GM23338 (cell line): ENCODE measurements at regions not wholly inside any gene's neighbourhood (a gene's known extent, or its start where the extent isn't known, plus 50 kb on each side); places are given as distances from the start of the nearest gene placed in this dataset.

Source experiments
- ATAC-seq: fragments of 200-7000 bp; cut with Tn5 transposase; 3 replicates; pipeline ENCODE4 v1.9.1; 2020
- DNase-seq: peaks from one replicate; pipeline ENCODE4 v3.0.0-alpha.2; 2015; ENCODE audit warnings: low spot score
- H2AFZ ChIP-seq: fragments of 200-600 bp; sonication (generic); 2 replicates; pipeline ENCODE4 v1.8.0; 2016; ENCODE audit warnings: antibody characterized with exemption, mild to moderate bottlenecking, moderate library complexity
- H3F3A ChIP-seq: fragments of 200-600 bp; sonication (generic); replicated peaks from 2 replicates; pipeline ENCODE4 v1.8.0; 2017; ENCODE audit warnings: antibody characterized with exemption, mixed run types, low read depth
- H3K27ac ChIP-seq: fragments of 200-600 bp; sonication (generic); 2 replicates; pipeline ENCODE4 v1.6.1; 2016; ENCODE audit warnings: low read depth
- H3K27me3 ChIP-seq: fragments of 200-600 bp; sonication (generic); 2 replicates; pipeline ENCODE4 v1.8.0; 2016; ENCODE audit warnings: mild to moderate bottlenecking, mixed run types, moderate library complexity; ENCODE audit not compliant: insufficient read depth
- H3K36me3 ChIP-seq: fragments of 200-600 bp; sonication (generic); 2 replicates; pipeline ENCODE4 v1.8.0; 2016; ENCODE audit warnings: mild to moderate bottlenecking; ENCODE audit not compliant: insufficient read depth
- H3K4me1 ChIP-seq: fragments of 200-600 bp; sonication (generic); 2 replicates; pipeline ENCODE4 v1.8.0; 2016; ENCODE audit warnings: mild to moderate bottlenecking, moderate library complexity; ENCODE audit not compliant: insufficient read depth
- H3K4me2 ChIP-seq: fragments of 200-600 bp; sonication (generic); 2 replicates; pipeline ENCODE4 v1.7.1; 2017; ENCODE audit warnings: mixed run types
- H3K4me3 ChIP-seq: fragments of 200-600 bp; sonication (generic); 2 replicates; pipeline ENCODE4 v1.6.1; 2016; ENCODE audit warnings: mixed run types
- H3K79me2 ChIP-seq: fragments of 200-600 bp; sonication (generic); replicated peaks from 2 replicates; pipeline ENCODE4 v1.8.0; 2017; ENCODE audit warnings: mild to moderate bottlenecking; ENCODE audit not compliant: insufficient read depth
- H3K9me2 ChIP-seq: fragments of 200-600 bp; sonication (generic); 2 replicates; pipeline ENCODE4 v1.8.0; 2017; ENCODE audit not compliant: insufficient read depth
- H4K20me1 ChIP-seq: fragments of 200-600 bp; sonication (generic); replicated peaks from 2 replicates; pipeline ENCODE4 v1.8.0; 2017; ENCODE audit warnings: mild to moderate bottlenecking; ENCODE audit not compliant: insufficient read depth
- H3K27ac Mint-ChIP-seq: 2 replicates; pipeline ENCODE4 v1.8.0; 2020; ENCODE audit warnings: inconsistent platforms, mild to moderate bottlenecking, moderate library complexity, mixed read lengths
- H3K27me3 Mint-ChIP-seq: 3 replicates; pipeline ENCODE4 v1.8.0; 2022; ENCODE audit warnings: low read depth, mild to moderate bottlenecking, moderate library complexity, mixed read lengths, inconsistent platforms; ENCODE audit not compliant: insufficient read depth, poor library complexity
- H3K36me3 Mint-ChIP-seq: 3 replicates; pipeline ENCODE4 v1.8.0; 2021; ENCODE audit warnings: low read depth, mild to moderate bottlenecking, inconsistent platforms, moderate library complexity, mixed read lengths
- H3K4me1 Mint-ChIP-seq: 3 replicates; pipeline ENCODE4 v1.8.0; 2020; ENCODE audit warnings: mild to moderate bottlenecking, inconsistent platforms, mixed read lengths
- H3K4me3 Mint-ChIP-seq: 3 replicates; pipeline ENCODE4 v1.8.0; 2021; ENCODE audit warnings: moderate library complexity, mild to moderate bottlenecking, inconsistent platforms, mixed read lengths
- H3K9me3 Mint-ChIP-seq: 3 replicates; pipeline ENCODE4 v1.8.0; 2020; ENCODE audit warnings: moderate library complexity, mild to moderate bottlenecking, inconsistent platforms, mixed read lengths
- CREB1 ChIP-seq: fragments of 250-450 bp; sonication (Bioruptor Pico); IDR thresholded peaks from 2 replicates; pipeline ENCODE4 v1.5.0; 2020; ENCODE audit warnings: low read depth, mild to moderate bottlenecking, moderate library complexity
- EZH2 ChIP-seq: fragments of 200-600 bp; sonication (generic); IDR thresholded peaks from one replicate; pipeline ENCODE4 v1.8.0; 2017; ENCODE audit warnings: antibody characterized with exemption, mild to moderate bottlenecking, low read depth; ENCODE audit not compliant: unreplicated experiment
- EZH2phosphoT487 ChIP-seq: fragments of 200-600 bp; sonication (generic); IDR thresholded peaks from one replicate; pipeline ENCODE4 v1.8.1; 2018; ENCODE audit warnings: antibody characterized with exemption; ENCODE audit not compliant: unreplicated experiment
- NANOG ChIP-seq: IDR thresholded peaks from 2 replicates; pipeline ENCODE4 v1.6.1; 2016; ENCODE audit warnings: antibody characterized with exemption, borderline replicate concordance
- POLR2AphosphoS5 ChIP-seq: IDR thresholded peaks from 2 replicates; pipeline ENCODE4 v1.6.1; 2016; ENCODE audit warnings: antibody characterized with exemption, low read depth
- ZNF114 ChIP-seq: fragments of 250-450 bp; sonication (Bioruptor Pico); IDR thresholded peaks from 2 replicates; pipeline ENCODE4 v1.5.0; 2020; ENCODE audit warnings: mild to moderate bottlenecking, moderate library complexity
- ZNF331 ChIP-seq: fragments of 250-450 bp; sonication (Bioruptor Pico); IDR thresholded peaks from 2 replicates; pipeline ENCODE4 v1.5.0; 2020; ENCODE audit warnings: low read depth, mild to moderate bottlenecking, moderate library complexity
- TF ChIP-seq, protein P1 (sequence below), 2 experiments: fragments of 200-600 bp in 1 of 2; sonication (generic) in 1 of 2; conservative IDR thresholded peaks; 2 replicates each; pipeline versions ENCODE4 v1.5.1 to v1.6.1; 2016 to 2017; ENCODE audit warnings: antibody characterized with exemption in 2 of 2, low read depth in 2 of 2, mild to moderate bottlenecking in 2 of 2, moderate library complexity in 1 of 2
- TF ChIP-seq, protein P2 (sequence below): IDR thresholded peaks from one replicate; pipeline ENCODE4 v1.6.1; 2018; ENCODE audit warnings: antibody characterized with exemption; ENCODE audit not compliant: unreplicated experiment

DNA sequence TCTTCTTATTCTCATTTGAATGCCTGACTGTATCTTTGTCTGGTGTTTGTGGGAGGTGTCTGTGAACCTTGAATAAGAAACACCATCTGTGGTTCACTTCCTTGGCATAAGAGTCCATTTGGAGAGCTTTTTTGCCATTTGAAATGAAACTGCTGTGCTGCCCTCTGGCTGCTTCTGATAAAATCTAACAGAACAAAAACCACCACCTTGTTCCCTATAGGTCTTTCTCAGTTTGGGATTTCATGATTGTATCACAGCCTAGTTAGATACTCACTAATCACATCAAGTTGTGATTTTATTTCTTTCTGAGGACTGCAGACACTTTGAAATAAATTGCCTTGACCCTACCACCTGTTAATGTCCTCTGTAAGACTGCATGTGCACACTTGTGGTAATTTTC, 102.7 kb upstream of the FAM13C start:
- no peak overlapping the region for H3K27ac ChIP-seq
- Mint-ChIP-seq H3K4me3 (no peak overlapping the region), H3K27me3 (no peaks in the 10 kb centered on the region), H3K9me3 (no peaks in the 10 kb centered on the region), H3K4me1 (peaks cover 2% of the 10 kb centered on the region; the same call in 1 of the 3 replicates), H3K36me3 (no peaks in the 10 kb centered on the region), H3K27ac (no peak overlapping the region)
- DNase-seq (peak; percentile 55), ATAC-seq (peak; percentile 34; the same call in 2 of the 3 replicates)
- TF ChIP-seq CREB1 = no peak
- TF ChIP-seq ZNF331 (CRISPR knock-in tag) = no peak
- TF ChIP-seq, protein P1, sequence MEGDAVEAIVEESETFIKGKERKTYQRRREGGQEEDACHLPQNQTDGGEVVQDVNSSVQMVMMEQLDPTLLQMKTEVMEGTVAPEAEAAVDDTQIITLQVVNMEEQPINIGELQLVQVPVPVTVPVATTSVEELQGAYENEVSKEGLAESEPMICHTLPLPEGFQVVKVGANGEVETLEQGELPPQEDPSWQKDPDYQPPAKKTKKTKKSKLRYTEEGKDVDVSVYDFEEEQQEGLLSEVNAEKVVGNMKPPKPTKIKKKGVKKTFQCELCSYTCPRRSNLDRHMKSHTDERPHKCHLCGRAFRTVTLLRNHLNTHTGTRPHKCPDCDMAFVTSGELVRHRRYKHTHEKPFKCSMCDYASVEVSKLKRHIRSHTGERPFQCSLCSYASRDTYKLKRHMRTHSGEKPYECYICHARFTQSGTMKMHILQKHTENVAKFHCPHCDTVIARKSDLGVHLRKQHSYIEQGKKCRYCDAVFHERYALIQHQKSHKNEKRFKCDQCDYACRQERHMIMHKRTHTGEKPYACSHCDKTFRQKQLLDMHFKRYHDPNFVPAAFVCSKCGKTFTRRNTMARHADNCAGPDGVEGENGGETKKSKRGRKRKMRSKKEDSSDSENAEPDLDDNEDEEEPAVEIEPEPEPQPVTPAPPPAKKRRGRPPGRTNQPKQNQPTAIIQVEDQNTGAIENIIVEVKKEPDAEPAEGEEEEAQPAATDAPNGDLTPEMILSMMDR (conservative IDR thresholded peaks at IDR 0.05; ENCODE audit: low read depth in 2 of 2) = peak; percentile 57 to 66
- no peak for TF ChIP-seq POLR2AphosphoS5
- no peak for TF ChIP-seq ZNF114
- TF ChIP-seq, protein P2, sequence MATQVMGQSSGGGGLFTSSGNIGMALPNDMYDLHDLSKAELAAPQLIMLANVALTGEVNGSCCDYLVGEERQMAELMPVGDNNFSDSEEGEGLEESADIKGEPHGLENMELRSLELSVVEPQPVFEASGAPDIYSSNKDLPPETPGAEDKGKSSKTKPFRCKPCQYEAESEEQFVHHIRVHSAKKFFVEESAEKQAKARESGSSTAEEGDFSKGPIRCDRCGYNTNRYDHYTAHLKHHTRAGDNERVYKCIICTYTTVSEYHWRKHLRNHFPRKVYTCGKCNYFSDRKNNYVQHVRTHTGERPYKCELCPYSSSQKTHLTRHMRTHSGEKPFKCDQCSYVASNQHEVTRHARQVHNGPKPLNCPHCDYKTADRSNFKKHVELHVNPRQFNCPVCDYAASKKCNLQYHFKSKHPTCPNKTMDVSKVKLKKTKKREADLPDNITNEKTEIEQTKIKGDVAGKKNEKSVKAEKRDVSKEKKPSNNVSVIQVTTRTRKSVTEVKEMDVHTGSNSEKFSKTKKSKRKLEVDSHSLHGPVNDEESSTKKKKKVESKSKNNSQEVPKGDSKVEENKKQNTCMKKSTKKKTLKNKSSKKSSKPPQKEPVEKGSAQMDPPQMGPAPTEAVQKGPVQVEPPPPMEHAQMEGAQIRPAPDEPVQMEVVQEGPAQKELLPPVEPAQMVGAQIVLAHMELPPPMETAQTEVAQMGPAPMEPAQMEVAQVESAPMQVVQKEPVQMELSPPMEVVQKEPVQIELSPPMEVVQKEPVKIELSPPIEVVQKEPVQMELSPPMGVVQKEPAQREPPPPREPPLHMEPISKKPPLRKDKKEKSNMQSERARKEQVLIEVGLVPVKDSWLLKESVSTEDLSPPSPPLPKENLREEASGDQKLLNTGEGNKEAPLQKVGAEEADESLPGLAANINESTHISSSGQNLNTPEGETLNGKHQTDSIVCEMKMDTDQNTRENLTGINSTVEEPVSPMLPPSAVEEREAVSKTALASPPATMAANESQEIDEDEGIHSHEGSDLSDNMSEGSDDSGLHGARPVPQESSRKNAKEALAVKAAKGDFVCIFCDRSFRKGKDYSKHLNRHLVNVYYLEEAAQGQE = no peak
- no peak for TF ChIP-seq EZH2phosphoT487
- no peak for TF ChIP-seq EZH2
- no peaks in the 10 kb centered on the region for H3K36me3 ChIP-seq
- H3F3A ChIP-seq = no peaks in the 10 kb centered on the region
- no peaks in the 10 kb centered on the region; the same call in 1 of the 2 replicates for H3K9me2 ChIP-seq
- no peak overlapping the region for H3K4me2 ChIP-seq
- no peaks in the 10 kb centered on the region for H3K79me2 ChIP-seq
- no peak overlapping the region for H2AFZ ChIP-seq
- no peaks in the 10 kb centered on the region for H3K27me3 ChIP-seq
- no peaks in the 10 kb centered on the region for H3K4me1 ChIP-seq
- no peaks in the 10 kb centered on the region for H4K20me1 ChIP-seq
- H3K4me3 ChIP-seq = no peak overlapping the region

DNA sequence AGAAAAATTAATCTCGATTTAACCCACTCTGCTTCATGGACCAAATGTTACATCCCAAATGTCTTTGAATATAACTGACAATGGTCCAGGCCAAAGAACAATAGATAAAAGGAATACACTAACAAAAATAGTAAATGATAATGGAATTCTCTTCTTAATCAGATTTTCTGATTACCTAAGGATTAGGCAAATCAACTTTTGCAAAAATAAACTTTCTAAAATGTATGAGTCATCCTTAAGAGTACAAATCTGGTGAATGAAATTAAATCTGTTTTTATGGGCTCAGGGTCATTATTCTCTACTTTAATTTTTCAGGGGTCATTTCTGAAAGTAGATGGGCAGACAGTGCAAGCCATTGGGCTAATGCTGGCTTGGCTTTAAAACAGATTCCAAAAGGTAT, 102.1 kb upstream of the FAM13C start:
- Histone ChIP-seq H3K4me2 (no peak overlapping the region), H3K36me3 (no peaks in the 10 kb centered on the region), H3K79me2 (no peaks in the 10 kb centered on the region), H3F3A (no peaks in the 10 kb centered on the region), H3K4me3 (no peak overlapping the region), H2AFZ (no peak overlapping the region), H4K20me1 (no peaks in the 10 kb centered on the region), H3K27me3 (no peaks in the 10 kb centered on the region), H3K27ac (no peak overlapping the region), H3K4me1 (no peaks in the 10 kb centered on the region), H3K9me2 (no peaks in the 10 kb centered on the region)
- ATAC-seq (no peak), DNase-seq (no peak)
- no peak overlapping the region for H3K4me3 Mint-ChIP-seq
- H3K9me3 Mint-ChIP-seq = no peaks in the 10 kb centered on the region
- no peaks in the 10 kb centered on the region for H3K27me3 Mint-ChIP-seq
- H3K27ac Mint-ChIP-seq = no peak overlapping the region
- H3K4me1 Mint-ChIP-seq = peaks cover 2% of the 10 kb centered on the region; the same call in 1 of the 3 replicates
- no peak for TF ChIP-seq ZNF114
- TF ChIP-seq ZNF331 (CRISPR knock-in tag) = no peak
- TF ChIP-seq, protein P1 (conservative IDR thresholded peaks at IDR 0.05; ENCODE audit: low read depth in 2 of 2) = no peak
- TF ChIP-seq NANOG = no peak
- TF ChIP-seq POLR2AphosphoS5 = no peak
- no peaks in the 10 kb centered on the region for H3K36me3 Mint-ChIP-seq
